CD4-positive, alpha-beta T cell treated with Interleukin-15 for 1 hour (primary cell): ENCODE measurements at regions not wholly inside any gene's neighbourhood (a gene's known extent, or its start where the extent isn't known, plus 50 kb on each side); places are given as distances from the start of the nearest gene placed in this dataset.
"Not testable (repeated sequence)": the region's sequence is repeated elsewhere in the genome, so short reads cannot be mapped to it uniquely, and the experiment has no call there.

Experiments used
- DNase-seq: peaks from one replicate; pipeline ENCODE4 v3.0.0-alpha.2; 2020

- DNase-seq = no peak
Measured at GRCh38 chr7:32680259-32681173, 185.2 kb downstream of the AVL9 start.

- no peak for DNase-seq
Measured at GRCh38 chr7:32679192-32679591, 183.9 kb downstream of the AVL9 start.

GRCh38 chr7:32677593-32677992, 182.3 kb downstream of the AVL9 start:
- DNase-seq = no peak

DNA sequence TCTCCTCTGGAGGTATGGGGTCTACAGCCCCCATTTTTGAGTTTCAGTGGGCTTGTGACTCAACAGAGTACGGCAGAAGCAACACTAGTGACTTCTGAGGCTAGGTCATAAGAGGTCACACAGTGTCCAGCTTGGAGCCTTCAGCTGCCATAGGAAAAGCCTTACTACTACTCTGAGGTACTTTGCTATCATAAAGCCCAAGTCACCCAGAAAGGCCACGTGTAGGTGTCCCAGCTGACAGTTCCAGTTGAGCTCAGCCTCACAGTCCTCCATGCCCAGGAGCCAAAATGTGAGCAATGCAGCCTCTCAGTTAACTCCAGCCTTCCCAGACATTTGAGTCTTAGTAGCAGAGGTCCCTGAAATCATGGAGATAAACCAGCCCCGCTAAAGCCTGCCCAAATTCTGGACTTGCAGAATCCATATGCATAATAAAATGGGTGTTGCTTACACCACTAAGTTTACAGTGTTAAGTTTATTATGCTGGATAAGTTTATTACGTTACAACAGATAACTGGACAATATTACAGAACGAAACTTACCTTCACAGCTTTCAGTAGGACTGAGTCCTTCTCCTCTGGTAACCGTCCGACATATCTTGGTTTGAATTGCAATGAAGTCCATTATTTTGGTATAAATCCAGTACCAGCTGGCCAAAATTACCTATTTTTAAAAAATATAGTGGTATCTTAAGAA, 181.1 kb downstream of the AVL9 start:
- no peak for DNase-seq

DNA sequence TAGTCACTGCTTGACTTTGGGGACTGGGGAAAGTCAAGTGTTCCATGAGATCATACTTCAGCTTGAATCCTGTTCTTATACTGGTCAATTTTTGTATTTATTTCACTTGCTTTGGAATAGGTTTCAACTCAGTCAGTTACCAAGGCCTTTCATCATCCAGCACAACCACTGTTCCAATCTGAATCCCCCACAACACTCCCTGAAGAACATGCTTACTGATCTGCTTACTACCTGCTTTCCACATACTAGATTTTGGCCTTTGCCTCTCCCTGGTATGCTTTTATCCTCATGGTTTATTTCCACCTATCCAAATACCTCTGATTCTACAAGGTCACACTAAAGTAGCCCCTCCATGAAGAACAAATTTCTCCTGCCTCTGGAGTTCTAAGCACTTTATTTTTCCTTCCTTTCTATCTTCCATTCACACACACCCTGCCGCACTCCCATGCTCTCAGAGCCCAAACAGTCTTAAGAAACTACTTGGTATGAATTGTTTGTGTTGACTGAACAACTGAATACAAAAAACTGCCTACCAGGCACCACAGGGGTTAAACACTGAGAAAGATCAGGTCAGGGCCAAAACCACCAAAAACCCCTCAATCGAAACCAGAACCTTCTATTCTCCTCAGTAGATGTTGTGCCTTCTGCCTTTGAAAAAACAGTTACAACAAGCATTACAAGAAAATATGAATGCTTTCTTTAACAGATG, 178.1 kb downstream of the AVL9 start:
- DNase-seq = no peak

GRCh38 chr7:32670110-32671025, 175.1 kb downstream of the AVL9 start:
- DNase-seq = no peak

DNA sequence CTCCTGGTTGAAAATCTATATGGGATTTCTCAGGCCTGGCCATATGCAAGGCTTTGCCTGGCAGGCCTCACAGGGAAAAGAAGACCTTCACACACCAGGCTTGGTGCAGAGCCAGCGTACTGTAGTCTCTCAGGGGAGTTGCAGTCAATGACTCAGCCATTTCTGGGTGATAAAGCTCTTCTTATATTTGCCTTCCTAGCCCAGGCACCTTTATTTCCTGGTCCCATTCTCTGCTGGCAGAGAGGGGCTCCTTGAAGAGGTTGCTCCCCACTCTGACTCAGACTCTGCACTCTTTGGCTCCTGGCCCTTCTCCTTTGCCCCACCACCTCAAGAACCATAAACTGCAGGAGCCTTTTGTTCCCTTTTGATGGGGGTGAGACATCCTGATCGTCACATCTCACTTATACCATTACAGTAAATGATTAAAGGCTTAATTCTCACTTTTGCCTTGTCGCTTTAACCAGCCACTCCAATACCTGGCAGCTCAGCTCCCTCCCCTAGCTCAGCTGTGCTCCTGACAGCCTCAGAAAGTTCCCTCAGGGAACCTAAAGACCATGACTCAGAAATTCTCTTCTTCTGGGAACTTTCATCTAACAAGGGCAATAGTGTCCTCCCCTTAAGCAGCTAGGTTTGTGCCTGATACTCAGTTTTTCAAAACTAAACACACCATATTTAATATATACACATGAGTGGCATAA, 174.0 kb downstream of the AVL9 start:
- DNase-seq = not testable (repeated sequence)

- DNase-seq = not testable (repeated sequence)
Measured at GRCh38 chr7:32668387-32669097, 173.3 kb downstream of the AVL9 start.

GRCh38 chr7:32667586-32667985, 172.3 kb downstream of the AVL9 start:
- DNase-seq = not testable (repeated sequence)

- DNase-seq = not testable (repeated sequence)
Measured at GRCh38 chr7:32663805-32664211, 168.5 kb downstream of the AVL9 start.

- not testable (repeated sequence) for DNase-seq
Measured at GRCh38 chr7:32662509-32662908, 167.2 kb downstream of the AVL9 start.

GRCh38 chr7:32661929-32662328, 166.6 kb downstream of the AVL9 start:
- no peak for DNase-seq

- no peak for DNase-seq
Measured at GRCh38 chr7:32661501-32661900, 166.2 kb downstream of the AVL9 start.

DNA sequence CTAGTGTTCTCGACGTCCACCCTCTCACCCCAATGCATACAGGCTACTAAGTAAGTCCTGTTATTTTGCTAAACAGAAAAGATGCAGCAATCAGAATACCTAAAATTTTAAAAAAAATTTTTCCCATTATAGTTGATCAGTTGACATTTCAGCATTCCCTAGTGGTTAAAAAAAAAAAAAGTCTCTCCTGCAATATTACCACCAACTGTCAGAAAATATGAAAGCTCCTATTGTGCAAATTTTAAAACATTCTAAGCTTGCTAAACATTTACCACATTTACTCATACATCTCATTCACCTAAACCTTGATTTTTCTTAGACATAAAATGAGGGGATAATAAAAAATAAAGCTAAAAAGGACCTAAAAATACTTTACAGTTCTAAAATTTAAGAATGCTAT, 165.6 kb downstream of the AVL9 start:
- no peak for DNase-seq

DNA sequence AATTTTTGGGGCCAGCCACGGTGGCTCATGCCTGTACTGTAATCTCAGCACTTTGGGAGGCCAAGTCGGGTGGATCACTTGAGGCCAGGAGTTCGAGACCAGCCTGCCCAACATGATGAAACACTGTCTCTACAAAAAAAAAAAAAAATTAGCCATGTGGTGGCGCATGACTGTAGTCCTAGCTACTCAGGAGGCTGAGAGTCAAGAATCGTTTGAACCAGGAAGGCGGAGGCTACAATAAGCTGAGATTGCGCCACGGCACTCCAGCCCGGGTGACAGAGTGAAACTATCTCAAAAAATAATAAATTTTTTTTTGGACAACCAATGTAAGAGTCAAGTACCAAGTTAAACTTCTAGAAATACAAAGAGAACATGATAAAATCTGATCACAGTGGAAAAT, 164.6 kb downstream of the AVL9 start:
- DNase-seq = no peak

GRCh38 chr7:32658467-32658869, 163.2 kb downstream of the AVL9 start:
- no peak for DNase-seq

GRCh38 chr7:32658034-32658433, 162.7 kb downstream of the AVL9 start:
- no peak for DNase-seq

GRCh38 chr7:32654549-32654948, 159.3 kb downstream of the AVL9 start:
- not testable (repeated sequence) for DNase-seq

- DNase-seq = not testable (repeated sequence)
Measured at GRCh38 chr7:32650356-32650755, 155.1 kb downstream of the AVL9 start.

DNA sequence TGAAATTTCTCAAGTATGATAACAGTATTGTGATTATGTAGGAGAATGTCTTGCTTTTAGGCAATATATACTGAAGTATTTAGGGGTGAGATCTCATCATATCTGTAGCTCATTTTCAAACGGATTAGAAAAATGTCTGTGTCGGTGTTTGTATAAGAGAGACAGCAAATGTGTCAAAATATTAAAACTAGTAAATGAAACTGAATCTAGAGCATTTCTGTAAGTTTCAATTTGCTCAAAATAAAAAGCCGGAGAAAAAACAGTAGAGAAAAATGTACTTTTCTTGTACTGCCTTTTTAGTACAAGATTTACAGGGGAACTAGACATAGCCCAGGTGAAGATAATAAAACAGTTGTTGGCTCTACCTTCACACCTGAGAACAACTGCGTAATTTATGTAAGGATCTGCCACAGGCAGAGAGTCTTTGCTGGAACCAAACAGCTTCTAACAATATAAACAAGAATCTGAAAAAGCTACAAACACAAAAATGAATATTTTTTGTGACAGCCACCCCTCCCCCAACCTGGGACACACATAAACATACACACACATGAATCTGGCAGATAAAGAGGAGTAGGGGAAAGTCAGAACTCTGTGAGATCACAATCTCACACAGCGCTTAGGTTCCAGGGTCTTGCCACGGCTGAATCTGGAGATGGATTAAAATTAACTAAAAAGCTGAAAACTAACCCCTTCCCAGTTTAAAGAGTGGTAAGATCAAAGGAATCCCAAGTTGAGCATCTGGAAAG, 153.3 kb downstream of the AVL9 start:
- DNase-seq = no peak
